ENCODE measurements at regions not wholly inside any gene's neighbourhood (a gene's known extent, or its start where the extent isn't known, plus 50 kb on each side); places are given as distances from the start of the nearest gene placed in this dataset.

GRCh38 chr11:127381247-127381646, 380.7 kb upstream of the KIRREL3 start:
- no peak for TF ChIP-seq CTCF (IDR thresholded peaks at IDR 0.05)
- Mint-ChIP-seq H3K4me3 (ENCODE audit: unreplicated experiment) (no peak overlapping the region), H3K36me3 (ENCODE audit: unreplicated experiment) (no peaks in the 10 kb centered on the region), H3K27me3 (ENCODE audit: unreplicated experiment) (no peaks in the 10 kb centered on the region), H3K4me1 (ENCODE audit: unreplicated experiment) (no peaks in the 10 kb centered on the region), H3K27ac (ENCODE audit: unreplicated experiment) (no peak overlapping the region), H3K9me3 (ENCODE audit: unreplicated experiment) (no peaks in the 10 kb centered on the region)
- no peak for DNase-seq (ENCODE audit: extremely low spot score, unreplicated experiment)

DNA sequence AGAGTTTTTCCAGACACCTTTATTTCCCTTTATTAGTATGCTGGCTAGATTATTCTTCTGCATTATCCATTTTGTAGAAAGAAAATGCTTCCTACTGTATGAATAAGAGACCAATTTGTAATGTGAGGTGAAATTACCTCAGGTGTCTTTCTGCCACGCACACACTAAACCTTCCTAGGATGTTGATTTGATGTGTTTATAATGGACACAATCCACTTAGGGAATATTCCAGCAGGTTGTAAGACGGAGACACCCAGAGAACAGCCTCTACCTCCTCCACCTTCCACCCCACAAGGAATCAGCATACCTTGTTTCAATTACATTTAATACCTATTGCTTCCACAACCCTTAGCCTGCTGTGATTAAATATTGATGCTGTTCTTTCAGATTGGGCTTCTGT, 379.1 kb upstream of the KIRREL3 start:
- Mint-ChIP-seq H3K9me3 (ENCODE audit: unreplicated experiment) (no peaks in the 10 kb centered on the region), H3K36me3 (ENCODE audit: unreplicated experiment) (no peaks in the 10 kb centered on the region), H3K4me1 (ENCODE audit: unreplicated experiment) (no peaks in the 10 kb centered on the region), H3K4me3 (ENCODE audit: unreplicated experiment) (no peak overlapping the region), H3K27me3 (ENCODE audit: unreplicated experiment) (no peaks in the 10 kb centered on the region), H3K27ac (ENCODE audit: unreplicated experiment) (no peak overlapping the region)
- TF ChIP-seq CTCF (IDR thresholded peaks at IDR 0.05) = no peak
- DNase-seq (ENCODE audit: extremely low spot score, unreplicated experiment) = no peak

- Mint-ChIP-seq H3K4me1 (ENCODE audit: unreplicated experiment) (no peaks in the 10 kb centered on the region), H3K36me3 (ENCODE audit: unreplicated experiment) (no peaks in the 10 kb centered on the region), H3K4me3 (ENCODE audit: unreplicated experiment) (no peak overlapping the region)
Observed at GRCh38 chr11:127376301-127376700, 375.7 kb upstream of the KIRREL3 start.

GRCh38 chr11:127369356-127369755, 368.8 kb upstream of the KIRREL3 start:
- TF ChIP-seq CTCF (IDR thresholded peaks at IDR 0.05) = no peak
- Mint-ChIP-seq H3K4me3 (ENCODE audit: unreplicated experiment) (no peak overlapping the region), H3K9me3 (ENCODE audit: unreplicated experiment) (no peaks in the 10 kb centered on the region), H3K27me3 (ENCODE audit: unreplicated experiment) (no peaks in the 10 kb centered on the region), H3K4me1 (ENCODE audit: unreplicated experiment) (no peaks in the 10 kb centered on the region), H3K27ac (ENCODE audit: unreplicated experiment) (no peak overlapping the region), H3K36me3 (ENCODE audit: unreplicated experiment) (no peaks in the 10 kb centered on the region)
- DNase-seq (ENCODE audit: extremely low spot score, unreplicated experiment) = no peak

More at GRCh38 chr11:127376301-127376700, 375.7 kb upstream of the KIRREL3 start:
- no peak for DNase-seq (ENCODE audit: extremely low spot score, unreplicated experiment)
- no peak for TF ChIP-seq CTCF (IDR thresholded peaks at IDR 0.05)
- no peaks in the 10 kb centered on the region for H3K9me3 Mint-ChIP-seq (ENCODE audit: unreplicated experiment)
- no peaks in the 10 kb centered on the region for H3K27me3 Mint-ChIP-seq (ENCODE audit: unreplicated experiment)
- H3K27ac Mint-ChIP-seq (ENCODE audit: unreplicated experiment) = no peak overlapping the region

DNA sequence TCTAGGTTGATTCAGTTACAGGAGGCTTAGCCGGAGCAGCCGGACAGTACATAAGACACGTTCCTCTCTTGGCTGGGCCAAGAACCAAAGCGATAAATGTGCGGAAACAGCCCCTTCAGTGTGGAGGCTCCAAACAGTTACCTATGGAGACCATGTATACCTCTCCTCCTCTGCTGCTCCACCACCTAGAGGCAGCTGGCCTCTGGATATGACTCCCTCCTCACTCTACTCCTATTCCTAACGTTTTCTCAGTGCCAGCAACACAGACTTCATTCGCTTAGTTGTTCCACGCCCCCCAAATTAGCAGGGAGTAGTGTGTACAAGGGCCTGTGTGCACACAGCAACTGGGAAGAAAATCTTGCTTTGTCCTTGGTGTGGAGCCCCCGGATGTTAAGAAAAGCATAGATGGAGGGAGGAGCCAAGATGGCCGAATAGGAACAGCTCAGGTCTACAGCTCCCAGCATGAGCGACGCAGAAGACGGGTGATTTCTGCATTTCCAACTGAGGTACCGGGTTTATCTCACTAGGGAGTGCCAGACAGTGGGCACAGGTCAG, 362.3 kb upstream of the KIRREL3 start:
- DNase-seq (ENCODE audit: extremely low spot score, unreplicated experiment) = no peak
- H3K36me3 Mint-ChIP-seq (ENCODE audit: unreplicated experiment) = no peaks in the 10 kb centered on the region
- no peak overlapping the region for H3K27ac Mint-ChIP-seq (ENCODE audit: unreplicated experiment)
- H3K9me3 Mint-ChIP-seq (ENCODE audit: unreplicated experiment) = no peaks in the 10 kb centered on the region
- no peak overlapping the region for H3K4me3 Mint-ChIP-seq (ENCODE audit: unreplicated experiment)
- H3K27me3 Mint-ChIP-seq (ENCODE audit: unreplicated experiment) = peaks cover 5% of the 10 kb centered on the region
- H3K4me1 Mint-ChIP-seq (ENCODE audit: unreplicated experiment) = no peaks in the 10 kb centered on the region
- no peak for TF ChIP-seq CTCF (IDR thresholded peaks at IDR 0.05)

All from osteocyte (in vitro differentiated cells).